ENCODE measurements at regions not wholly inside any gene's neighbourhood (a gene's known extent, or its start where the extent isn't known, plus 50 kb on each side); places are given as distances from the start of the nearest gene placed in this dataset.
"Not testable (repeated sequence)": the region's sequence is repeated elsewhere in the genome, so short reads cannot be mapped to it uniquely, and the experiment has no call there.

DNA sequence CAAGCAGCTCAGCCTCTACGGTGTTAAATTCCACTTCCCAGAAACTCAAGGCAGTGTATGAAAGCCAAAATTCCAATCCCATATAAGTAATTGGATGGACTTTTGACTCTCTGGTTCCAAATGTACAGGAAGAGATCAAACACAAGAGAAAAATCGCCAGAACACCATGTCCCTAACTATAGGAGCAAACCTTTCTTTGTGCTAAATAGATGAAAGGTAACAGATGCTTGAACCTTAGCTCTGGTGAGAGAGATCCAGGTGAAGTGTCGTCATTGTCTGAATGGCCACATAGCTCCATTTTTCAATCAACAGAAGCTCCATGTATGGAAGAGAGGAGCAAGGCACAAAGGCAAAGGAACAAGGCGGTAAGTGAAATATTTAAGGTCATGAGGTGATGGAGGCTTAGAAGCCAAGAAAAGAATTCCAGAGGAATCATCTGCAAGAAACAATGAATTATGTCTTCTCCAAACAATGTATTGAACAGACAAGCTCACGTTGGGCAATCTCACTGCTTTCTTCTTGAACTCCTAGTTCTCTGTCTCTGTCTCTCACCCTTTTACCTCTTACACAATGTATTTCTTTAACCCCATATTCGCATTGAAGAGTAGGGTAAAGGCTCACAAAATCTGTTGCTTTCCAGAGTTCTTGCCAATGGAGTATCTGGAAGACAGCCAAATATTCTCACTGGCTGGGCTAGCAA, 585.1 kb downstream of the GATA3 start:
- no peak for DNase-seq

DNA sequence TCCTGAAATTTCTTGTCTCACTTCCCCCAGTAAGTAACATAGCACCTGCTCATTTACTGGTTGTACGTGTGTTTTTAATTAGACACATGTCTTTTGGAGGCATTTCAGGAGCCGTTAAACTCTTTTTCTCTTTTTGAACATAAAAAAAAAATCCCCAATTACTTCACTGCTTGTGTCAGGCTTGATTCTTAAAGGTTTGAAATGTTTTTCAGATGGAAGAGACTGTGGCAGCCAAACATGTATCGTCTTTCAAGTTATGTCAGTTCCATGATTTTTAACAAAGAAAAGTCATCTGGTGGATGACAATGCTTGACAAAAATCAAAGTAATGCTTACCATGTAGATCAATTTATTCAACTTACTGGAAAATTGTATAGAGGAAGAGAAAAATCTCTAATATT, 585.8 kb downstream of the GATA3 start:
- DNase-seq = no peak

DNA sequence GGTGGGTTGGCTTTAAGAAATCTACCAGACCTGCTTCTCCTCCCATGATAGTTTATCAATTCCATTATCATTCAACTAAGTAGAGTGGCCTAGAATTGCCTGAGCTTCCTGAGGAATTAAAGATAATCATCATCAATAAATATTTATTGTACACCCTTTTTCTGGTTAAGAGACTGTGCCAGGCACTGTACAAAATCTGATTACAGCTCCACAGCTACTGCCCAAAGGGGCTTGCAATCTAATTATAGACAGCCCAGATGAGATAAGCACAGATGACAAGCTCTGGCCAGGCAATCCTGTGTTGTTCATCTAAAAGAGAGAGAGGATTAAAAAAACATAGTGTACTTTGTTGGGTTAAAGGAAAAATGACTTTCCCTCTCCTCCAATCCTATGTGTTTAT, 586.4 kb downstream of the GATA3 start:
- no peak for DNase-seq

DNA sequence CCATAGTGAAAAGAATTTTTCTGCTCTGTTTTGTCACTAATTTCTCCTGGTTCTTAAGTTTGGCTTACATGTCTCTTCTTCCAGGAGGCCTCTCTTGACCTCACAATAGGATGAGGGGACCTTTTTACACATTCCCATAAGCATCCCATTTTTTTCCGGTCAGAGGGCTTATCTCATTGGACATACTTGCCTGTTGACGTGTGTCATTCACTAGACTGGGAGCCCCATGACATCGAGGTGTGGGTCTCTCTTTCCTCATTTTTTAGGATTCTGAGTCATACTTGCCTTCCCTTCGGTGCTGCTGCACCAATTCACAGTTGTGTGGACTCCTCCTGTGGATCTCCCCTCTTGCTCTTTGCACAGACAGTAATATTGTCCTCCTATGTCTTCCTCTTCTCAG, 601.8 kb downstream of the GATA3 start:
- no peak for DNase-seq

DNA sequence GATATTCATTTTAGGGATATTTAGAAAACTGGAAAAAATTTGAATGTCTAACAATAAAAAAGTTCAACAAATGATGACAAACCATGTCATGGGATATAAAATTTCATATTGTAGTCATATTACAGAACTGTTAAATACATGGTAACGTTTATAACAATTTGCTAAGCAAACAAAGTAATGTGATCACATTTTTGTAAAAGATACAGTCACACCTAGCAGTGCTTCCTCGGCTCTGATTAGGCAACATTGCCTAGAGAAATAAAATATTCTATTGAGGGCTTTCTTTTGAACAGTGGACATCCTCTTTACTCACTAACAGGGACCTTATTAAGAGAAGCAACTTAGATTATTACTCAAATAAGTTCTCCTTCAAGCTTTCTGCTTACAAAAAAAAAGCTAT, 605.5 kb downstream of the GATA3 start:
- no peak for DNase-seq

DNA sequence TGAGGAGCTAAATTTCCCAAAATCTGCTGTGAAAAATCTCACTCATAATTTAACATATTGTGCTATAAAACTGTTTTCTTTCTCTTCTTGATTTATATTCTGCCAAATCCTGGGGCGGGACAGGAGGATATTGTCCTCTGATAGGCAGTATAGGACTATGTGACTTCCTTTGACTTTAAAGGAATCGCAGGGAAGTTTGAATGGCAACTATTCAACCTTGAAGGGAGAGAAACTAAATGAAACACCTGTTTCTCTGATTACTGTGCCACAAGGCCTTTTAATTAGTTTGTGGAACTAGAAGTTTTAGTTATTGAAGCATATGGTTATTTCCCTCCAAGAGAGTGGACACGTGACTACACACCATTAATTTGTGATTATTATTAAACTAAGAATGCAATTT, 607.4 kb downstream of the GATA3 start:
- no peak for DNase-seq

DNA sequence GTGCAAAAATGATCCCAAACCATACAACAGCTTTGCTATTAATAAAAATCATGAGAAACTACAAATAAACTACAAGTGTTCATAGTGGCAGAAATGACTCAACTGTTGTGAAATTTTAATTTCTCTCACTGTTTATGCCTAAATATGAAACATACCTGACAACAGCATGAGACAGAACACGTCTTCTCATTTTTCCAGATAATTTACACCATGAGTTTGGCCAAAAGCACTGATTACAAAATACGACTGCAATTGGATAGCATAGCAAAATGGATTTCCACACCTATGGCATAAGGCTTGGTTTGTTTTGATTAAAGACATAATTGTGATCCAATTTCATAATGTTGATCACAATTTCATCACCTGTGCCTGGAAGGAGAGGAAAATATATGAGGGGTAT, 608.6 kb downstream of the GATA3 start:
- no peak for DNase-seq

DNA sequence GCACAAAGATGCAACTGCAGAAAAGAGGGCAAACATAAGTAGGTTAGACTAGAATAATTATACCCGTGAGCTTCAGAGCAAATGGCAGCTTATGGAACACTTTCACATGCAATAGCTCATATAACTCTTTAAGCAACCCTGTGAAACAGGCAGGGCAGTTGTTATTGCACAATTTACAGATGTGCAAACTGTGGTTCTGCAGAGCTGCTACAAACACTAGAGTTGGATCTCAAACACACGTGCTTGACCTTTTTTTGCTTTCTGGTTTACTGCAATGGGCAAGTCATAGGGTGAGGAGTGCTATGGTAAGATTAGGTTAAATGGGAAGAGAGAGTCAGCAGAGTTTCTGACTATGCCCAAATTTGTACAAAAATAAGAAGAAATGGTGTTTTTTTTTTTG, 610.8 kb downstream of the GATA3 start:
- DNase-seq = no peak

DNA sequence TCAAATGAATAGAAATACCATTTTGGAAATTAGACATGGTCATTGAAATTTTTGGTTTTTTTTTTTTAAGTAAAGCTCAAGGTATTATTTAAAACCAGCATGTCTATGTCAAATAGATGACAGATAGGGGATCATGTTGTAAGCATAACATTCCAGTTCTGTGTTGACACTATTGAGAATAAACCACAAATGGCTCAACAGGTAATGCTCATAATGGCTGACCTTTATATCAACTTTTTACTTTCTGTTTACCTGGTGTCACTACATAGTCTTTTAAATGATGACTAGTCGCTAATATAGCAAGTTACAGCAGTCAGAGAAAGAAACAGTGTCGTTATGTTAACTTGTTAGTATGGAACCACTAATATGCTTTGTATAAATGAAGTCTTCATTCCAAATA, 616.0 kb downstream of the GATA3 start:
- no peak for DNase-seq

DNA sequence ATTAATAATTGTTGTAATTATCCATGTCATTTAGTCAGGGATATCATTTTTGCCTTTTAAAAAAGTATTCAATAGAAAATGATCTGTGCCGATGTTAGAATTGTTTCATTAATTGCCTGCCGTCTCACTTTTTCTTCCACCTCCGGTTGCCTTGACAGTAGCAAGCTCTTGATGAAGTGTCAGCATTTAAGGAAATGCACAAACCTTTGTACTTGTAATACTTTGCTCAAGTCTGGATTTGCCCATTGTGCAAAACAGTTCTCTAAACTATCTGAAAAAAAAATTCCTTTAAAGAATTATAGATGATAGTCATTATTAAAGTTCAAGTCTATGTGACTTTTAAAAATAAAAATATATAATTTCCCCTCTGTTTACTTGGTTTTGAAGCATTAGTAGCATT, 619.7 kb downstream of the GATA3 start:
- no peak for DNase-seq

DNA sequence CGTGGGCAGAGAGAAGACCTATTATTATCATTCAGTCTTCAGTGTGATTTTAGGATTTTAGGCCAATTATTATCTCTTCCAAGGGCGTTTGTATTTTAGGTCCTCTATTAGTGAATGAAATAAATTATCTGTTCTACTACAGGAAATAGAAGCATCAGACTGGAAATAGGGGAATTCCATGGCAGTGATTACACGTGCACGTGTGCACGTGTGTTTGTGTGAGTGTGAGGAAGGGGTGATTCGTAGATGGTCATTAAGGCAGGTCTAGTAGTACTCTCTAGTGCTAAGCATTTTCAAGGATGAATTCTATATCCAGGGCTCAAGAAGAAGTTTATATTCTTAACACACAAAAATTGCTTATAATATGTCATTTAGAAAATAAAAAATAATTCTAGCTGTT, 623.2 kb downstream of the GATA3 start:
- no peak for DNase-seq

DNA sequence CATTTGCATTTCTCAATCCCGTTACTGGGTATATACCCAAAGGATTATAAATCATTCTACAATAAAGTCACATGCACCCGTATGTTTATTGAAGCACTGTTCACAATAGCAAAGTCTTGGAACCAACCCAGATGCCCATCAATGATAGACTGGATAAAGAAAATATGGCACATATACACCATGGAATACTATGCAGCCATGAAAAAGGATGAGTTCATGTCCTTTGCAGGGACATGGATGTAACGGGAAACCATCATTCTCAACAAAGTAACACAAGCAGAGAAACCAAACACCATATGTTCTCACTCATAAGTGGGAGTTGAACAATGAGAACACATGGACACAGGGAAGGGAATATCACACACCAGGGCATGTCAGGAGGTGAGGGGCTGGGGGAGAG, 630.4 kb downstream of the GATA3 start:
- DNase-seq = not testable (repeated sequence)

DNA sequence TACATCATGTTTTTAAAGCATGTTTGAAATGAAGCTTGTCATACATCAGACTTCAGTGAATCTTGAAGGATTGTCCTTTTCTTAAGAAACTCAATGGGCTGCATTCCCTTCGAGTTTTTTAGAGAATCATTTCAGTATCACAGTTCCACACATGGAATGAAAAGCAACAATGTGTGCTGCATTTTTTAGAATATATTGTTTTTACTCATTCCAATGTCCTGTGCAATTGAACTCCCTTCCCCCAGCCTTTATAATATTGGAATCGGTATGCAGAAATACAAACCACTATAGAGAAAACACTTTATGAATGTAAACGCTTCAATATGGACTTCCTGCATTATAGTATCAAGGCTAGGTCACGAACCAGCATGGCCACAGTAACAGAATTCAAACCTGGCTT, 634.4 kb downstream of the GATA3 start:
- DNase-seq = no peak

DNA sequence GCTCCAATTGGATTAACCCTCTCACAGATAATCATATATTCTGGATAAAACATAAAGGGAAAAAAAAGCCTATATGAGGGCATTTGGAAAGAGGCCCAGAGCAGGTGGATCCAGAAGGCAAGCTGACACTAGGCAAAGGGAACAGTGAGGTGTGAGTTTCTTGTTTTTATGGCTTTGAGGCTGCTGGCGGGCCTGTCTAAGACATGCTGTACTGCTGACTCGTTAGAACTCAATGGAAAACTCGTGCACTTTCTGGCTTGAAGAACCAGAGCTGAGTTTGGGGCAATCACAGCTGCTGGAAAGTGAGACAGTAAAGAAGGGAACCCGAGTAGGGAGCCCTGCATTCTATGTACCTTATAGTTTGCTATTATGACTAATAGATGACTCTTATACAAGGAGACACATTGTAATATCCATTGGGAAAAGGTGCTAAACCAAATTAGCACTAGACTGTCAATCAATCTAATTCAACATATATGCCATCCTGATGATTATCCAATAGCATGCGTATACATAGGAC, 637.1 kb downstream of the GATA3 start:
- no peak for DNase-seq

DNA sequence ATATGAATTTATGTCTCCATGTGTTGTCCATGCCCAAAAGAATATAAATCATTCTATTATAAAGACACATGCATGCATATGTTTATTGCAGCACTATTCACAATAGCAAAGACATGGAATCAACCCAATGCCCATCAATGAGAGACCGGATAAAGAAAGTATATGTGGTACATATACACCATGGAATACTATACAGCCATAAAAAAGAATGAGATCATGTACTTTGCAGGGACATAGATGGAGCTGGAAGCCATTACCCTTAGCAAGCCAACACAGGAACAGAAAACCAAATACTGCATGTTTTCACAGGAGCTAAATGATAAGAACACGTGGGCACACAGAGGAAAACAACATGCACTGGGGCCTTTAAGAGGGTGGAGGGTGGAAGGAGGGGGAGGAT, 639.1 kb downstream of the GATA3 start:
- DNase-seq = not testable (repeated sequence)

DNA sequence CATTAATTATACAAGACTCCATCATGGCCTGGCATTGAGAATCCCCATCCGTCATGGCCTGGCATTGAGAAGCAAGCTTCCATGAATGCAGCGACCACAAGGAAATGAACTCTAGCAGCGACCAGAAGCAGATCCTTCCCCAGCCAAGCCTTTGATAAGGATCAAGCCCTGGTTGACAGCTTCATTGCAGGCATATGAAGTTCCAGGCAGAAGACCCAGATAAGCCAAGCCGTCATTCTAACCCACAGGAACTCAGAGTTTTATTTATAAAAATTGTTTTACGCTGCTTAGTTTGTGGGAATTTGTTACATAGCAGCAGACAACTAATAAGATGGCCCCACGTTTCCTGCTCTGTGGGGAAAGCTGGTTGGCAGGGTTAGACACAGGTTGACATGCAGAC, 642.3 kb downstream of the GATA3 start:
- no peak for DNase-seq

DNA sequence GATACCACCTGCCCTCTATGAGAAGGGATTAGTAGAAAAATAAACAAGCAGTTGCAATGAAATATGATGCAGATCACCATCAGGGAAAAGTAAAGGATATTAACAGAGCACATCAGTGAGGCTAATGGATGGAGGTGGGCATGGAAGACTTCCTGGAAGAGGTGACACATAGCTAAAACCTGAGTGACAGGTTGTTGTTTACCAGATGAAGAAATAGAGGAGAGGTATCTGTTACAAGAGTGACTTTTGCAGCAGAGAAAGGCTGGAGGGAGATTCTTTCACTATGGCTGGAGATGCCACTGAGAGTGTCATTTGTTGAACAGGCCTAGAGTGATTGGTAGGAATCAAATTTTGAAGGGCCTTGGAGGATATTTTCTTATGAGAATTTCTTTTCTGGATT, 646.2 kb downstream of the GATA3 start:
- no peak for DNase-seq

DNA sequence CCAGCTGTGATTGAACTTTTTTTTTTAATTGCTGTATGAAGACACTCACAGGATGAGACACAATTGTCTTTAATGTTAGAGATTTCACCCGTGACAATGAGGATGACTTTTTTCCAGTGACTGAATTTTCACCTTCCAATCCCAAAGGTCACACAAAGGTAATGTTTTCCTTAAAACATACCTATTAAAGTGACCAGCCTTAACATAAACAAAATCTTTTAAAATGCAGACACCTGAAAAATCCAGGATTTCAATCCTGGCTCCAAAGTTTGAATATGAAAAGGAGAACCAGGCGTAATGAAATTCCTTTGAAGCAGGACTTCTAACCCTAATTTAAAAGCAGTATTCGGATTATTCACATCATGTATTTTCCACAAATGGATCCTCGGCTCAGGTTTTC, 647.7 kb downstream of the GATA3 start:
- DNase-seq = no peak

DNA sequence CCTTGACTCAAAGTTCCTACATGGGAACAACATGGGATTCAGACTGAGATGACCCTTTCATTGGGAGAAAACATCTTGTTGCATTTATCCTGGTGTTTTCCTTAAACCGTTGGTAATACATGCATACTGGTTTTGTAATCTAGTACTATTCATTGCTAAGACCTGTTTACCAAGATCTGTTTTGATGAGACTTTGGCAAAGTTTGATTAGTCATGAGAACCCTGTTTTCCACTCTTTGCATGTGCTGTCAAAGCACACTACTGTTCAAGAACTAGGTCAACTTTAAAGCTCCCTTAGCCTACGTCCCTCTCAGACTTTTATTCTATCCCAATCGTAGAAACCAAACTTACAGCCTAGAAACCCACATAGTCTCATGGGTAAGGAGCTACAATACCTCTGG, 650.9 kb downstream of the GATA3 start:
- DNase-seq = no peak

DNA sequence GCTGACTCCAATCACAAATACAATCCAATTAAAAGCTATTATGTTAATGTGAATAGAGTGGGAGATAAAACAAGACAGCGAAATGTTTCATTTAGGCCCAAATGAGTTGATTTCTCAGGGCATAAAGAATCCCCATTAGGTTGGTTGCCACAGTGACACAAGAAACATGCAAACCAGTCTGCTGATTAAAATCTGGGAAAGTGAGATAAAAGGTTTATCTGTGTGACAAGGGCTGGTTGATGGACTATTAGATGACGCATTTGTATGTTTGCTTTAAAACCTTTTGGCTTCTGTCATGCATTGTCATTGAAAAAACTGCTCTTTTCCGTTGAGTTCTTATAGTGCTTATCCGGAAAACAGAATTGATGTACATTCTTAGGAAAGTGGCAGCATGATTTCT, 658.2 kb downstream of the GATA3 start:
- no peak for DNase-seq

DNA sequence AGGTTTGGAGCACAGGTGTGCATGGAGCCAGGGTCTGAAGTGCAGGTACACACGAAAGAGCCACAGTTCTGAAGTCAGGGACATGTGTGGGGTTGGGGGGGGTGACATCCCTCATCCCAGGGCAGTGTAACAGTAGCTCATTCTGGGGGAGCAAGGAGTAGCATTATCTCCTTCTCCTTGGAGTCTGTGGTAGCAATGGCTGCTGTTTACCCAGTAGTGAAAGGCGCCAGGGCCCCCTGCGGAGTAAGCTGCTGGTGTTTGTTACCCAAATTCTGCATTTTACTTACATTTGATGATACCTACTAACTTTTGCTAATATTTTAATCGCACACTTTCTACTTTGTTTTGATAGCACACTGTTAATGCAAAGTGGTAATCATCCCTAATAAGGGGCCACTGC, 665.5 kb downstream of the GATA3 start:
- DNase-seq = no peak

DNA sequence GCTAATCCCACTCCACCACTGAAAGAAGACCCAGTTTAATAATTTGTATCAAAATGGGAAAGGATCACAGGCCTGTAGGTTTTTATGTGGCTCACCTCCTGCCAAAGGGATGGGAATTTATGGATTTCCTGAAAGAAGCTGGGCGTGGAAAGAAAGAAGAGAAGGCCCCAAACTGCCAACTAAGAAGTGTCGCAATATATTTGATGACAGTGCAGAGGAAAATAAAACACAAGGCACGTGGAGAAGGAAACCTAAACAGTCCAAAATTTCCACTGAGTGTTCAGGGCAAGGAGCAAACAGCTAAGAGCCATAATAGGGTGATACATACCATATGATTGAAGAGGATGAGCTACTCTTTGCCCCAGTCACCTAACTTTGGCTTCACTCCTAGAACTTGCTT, 667.2 kb downstream of the GATA3 start:
- DNase-seq = no peak

DNA sequence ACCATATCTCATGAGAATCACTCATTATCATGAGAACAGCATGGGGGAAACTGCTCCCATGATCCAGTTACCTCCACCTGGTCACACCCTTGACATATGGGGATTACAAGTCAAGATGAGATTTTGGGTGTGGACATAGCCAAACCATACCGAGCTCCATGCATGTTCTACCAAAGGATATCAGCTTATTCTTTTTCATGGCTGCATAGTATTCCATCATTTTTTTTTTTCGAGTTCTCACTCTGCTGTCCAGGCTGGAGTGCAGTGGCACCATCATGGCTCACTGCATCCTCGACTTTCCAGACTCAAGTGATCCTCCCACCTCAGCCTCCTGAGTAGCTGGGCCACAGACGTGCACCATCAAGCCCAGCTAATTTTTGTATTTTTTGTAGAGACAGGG, 668.3 kb downstream of the GATA3 start:
- DNase-seq = no peak

DNA sequence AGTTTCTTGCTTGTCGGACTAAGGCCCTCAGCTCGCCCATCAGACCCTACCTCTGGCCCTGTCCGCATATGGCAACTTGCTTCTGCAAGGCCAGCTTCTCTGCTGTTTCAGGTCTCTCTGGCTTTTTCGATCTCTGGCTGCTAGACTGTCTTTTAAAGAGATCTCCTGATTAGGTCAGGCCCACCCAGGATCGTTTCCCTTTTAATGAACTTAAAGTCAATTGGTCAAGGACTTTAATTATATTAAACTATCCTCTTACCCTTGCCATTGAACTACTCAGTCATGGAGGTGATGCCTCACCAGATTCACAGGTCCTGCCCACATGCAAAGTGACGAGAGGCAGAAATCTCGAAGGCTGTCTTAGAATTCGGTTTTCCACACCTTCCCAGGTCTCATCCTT, 670.9 kb downstream of the GATA3 start:
- no peak for DNase-seq

DNA sequence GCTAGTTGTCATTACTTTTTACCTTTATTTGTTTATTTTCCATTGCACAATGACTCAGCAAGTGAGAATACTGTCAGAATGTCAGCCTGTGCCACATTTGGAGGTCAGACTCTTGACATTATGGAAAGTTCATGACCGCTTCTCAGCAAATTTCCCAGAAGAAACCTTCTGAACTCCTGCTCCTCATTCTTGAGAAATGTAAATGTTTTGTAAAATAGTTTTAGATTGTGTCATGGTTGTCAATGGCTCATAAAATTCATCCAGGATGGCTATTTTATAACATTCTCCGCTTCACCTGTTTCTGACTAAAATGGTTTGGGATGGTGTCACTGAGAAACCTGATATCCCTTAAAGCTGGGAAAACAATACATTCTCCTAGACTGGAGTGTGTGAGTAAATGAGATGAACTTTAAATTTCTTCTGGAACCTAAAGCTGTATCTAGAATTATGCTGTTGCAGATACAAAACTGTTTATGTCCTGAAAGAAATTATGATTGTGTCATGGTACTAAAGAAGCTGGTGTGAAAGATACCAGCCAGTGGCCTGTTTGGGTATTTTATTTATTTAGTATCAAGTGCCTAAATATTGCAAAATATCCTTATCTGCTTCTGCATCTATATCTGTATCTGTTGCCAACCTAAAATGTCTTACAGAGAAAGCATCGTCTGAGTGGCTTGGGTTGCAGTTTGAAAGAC, 671.7 kb downstream of the GATA3 start:
- no peak for DNase-seq
